SK-N-SH (cell line): ENCODE measurements at regions not wholly inside any gene's neighbourhood (a gene's known extent, or its start where the extent isn't known, plus 50 kb on each side); places are given as distances from the start of the nearest gene placed in this dataset.

Experiments used
- CTCF ChIA-PET: fragments of 300-600, 350-600 bp; formaldehyde crosslinking; extraction: SDS; loops from one replicate; lab custom pipeline; 2021; lab: Yijun Ruan, JAX
- POLR2A ChIA-PET: fragments of 350-600 bp; sonication (Branson Sonifier 250); formaldehyde crosslinking; extraction: SDS; loops from one replicate; lab custom pipeline; 2020; ENCODE audit warnings: antibody characterized with exemption, inconsistent platforms; lab: Yijun Ruan, JAX
- DNase-seq: peaks from one replicate; pipeline ENCODE4 v3.0.0; 2012
- H2AFZ ChIP-seq: fragments of 200-600 bp; sonication (generic); 2 replicates; pipeline ENCODE4 v1.8.1; 2016; ENCODE audit warnings: antibody characterized with exemption, mild to moderate bottlenecking, low read depth
- H3F3A ChIP-seq: fragments of 200-600 bp; sonication (generic); replicated peaks from 2 replicates; pipeline ENCODE3; 2016; ENCODE audit warnings: antibody characterized with exemption, mild to moderate bottlenecking; ENCODE audit not compliant: insufficient read depth
- H3K27ac ChIP-seq, 2 experiments: fragments of 200-500 bp in 1 of 2; fragments of 200-600 bp in 1 of 2; sonication (Bioruptor generic) in 1 of 2; sonication (generic), shearing (Covaris generic) in 1 of 2; 2 replicates each; pipeline versions ENCODE4 v1.5.1 to v1.6.1; 2014 to 2016; ENCODE audit warnings: low read depth in 2 of 2, inconsistent platforms in 1 of 2, low read length in 1 of 2, mild to moderate bottlenecking in 1 of 2, mixed read lengths in 1 of 2
- H3K27me3 ChIP-seq: fragments of 200-600 bp; sonication (generic), shearing (Covaris generic); 2 replicates; pipeline ENCODE4 v1.6.1; 2016; ENCODE audit warnings: mixed run types; ENCODE audit not compliant: insufficient read depth
- H3K36me3 ChIP-seq, 2 experiments: fragments of 200-500 bp in 1 of 2; fragments of 200-600 bp in 1 of 2; sonication (Bioruptor generic) in 1 of 2; sonication (generic) in 1 of 2; replicated peaks in 1 of 2; 2 replicates each; pipeline versions ENCODE3 to v1.5.1; 2014 to 2016; ENCODE audit warnings: low read length in 1 of 2, mild to moderate bottlenecking in 1 of 2; ENCODE audit not compliant: insufficient read depth in 2 of 2, control insufficient read depth in 1 of 2
- H3K4me1 ChIP-seq, 2 experiments: fragments of 200-500 bp in 1 of 2; fragments of 200-600 bp in 1 of 2; sonication (Bioruptor generic) in 1 of 2; sonication (generic), shearing (Covaris generic) in 1 of 2; 2 replicates each; pipeline versions ENCODE4 v1.5.1 to v1.6.1; 2014 to 2016; ENCODE audit warnings: low read depth in 1 of 2, low read length in 1 of 2, mixed run types in 1 of 2; ENCODE audit not compliant: insufficient read depth in 2 of 2, control insufficient read depth in 1 of 2
- H3K4me2 ChIP-seq: fragments of 200-600 bp; sonication (generic), shearing (Covaris generic); 2 replicates; pipeline ENCODE4 v1.6.1; 2017; ENCODE audit warnings: mixed run types
- H3K4me3 ChIP-seq, 2 experiments: fragments of 200-500 bp in 1 of 2; fragments of 200-600 bp in 1 of 2; sonication (Bioruptor generic) in 1 of 2; sonication (generic), shearing (Covaris generic) in 1 of 2; 2 replicates each; pipeline versions ENCODE4 v1.5.1 to v1.8.1; 2014 to 2016; ENCODE audit warnings: low read depth in 2 of 2, inconsistent platforms in 1 of 2, low read length in 1 of 2, mild to moderate bottlenecking in 1 of 2, mixed read lengths in 1 of 2, moderate library complexity in 1 of 2
- H3K79me2 ChIP-seq: fragments of 200-600 bp; sonication (generic); 2 replicates; pipeline ENCODE4 v1.8.1; 2017; ENCODE audit warnings: mild to moderate bottlenecking; ENCODE audit not compliant: insufficient read depth
- H3K9ac ChIP-seq: fragments of 200-600 bp; sonication (generic); 2 replicates; pipeline ENCODE4 v1.6.1; 2017; ENCODE audit warnings: mixed run types
- H3K9me2 ChIP-seq: fragments of 200-600 bp; sonication (generic); 2 replicates; pipeline ENCODE4 v1.6.1; 2017; ENCODE audit warnings: mixed run types
- H3K9me3 ChIP-seq: fragments of 200-600 bp; sonication (generic); 2 replicates; pipeline ENCODE4 v1.6.1; 2017; ENCODE audit warnings: mixed run types, mild to moderate bottlenecking, moderate library complexity
- H4K20me1 ChIP-seq: fragments of 200-600 bp; sonication (generic); 2 replicates; pipeline ENCODE4 v1.6.1; 2017; ENCODE audit warnings: mild to moderate bottlenecking, mixed run types; ENCODE audit not compliant: insufficient read depth
- CHD2 ChIP-seq: fragments of 150-350 bp; IDR thresholded peaks from 2 replicates; pipeline ENCODE4 v1.6.1; 2018; ENCODE audit warnings: low read length; ENCODE audit not compliant: partially characterized antibody
- EP300 ChIP-seq, 2 experiments: IDR thresholded peaks; 2 replicates each; pipeline versions ENCODE4 v1.4.0 to v1.6.1; 2012; ENCODE audit warnings: borderline replicate concordance in 1 of 2, low read depth in 1 of 2, low read length in 1 of 2
- EZH2phosphoT487 ChIP-seq: fragments of 200-600 bp; sonication (generic); IDR thresholded peaks from 2 replicates; pipeline ENCODE4 v1.6.1; 2017; ENCODE audit warnings: low read depth, mixed run types, mild to moderate bottlenecking, antibody characterized with exemption, moderate library complexity, borderline replicate concordance
- GATA2 ChIP-seq: sonication (generic); formaldehyde crosslinking; IDR thresholded peaks from 2 replicates; pipeline ENCODE4 v1.5.0; 2020; ENCODE audit warnings: mild to moderate bottlenecking, missing genetic modification reagents
- JUND ChIP-seq: IDR thresholded peaks from 2 replicates; pipeline ENCODE4 v1.4.0; 2012
- NFIC ChIP-seq: IDR thresholded peaks from 2 replicates; pipeline ENCODE4 v1.4.0; 2012; ENCODE audit warnings: borderline replicate concordance
- NRF1 ChIP-seq: IDR thresholded peaks from 2 replicates; pipeline ENCODE4 v1.6.1; 2012; ENCODE audit warnings: low read depth, mild to moderate bottlenecking, low read length
- RAD21 ChIP-seq: IDR thresholded peaks from 2 replicates; pipeline ENCODE4 v1.6.1; 2012; ENCODE audit warnings: mild to moderate bottlenecking, low read length
- RCOR1 ChIP-seq: fragments of 150-350 bp; IDR thresholded peaks from 2 replicates; pipeline ENCODE4 v1.6.1; 2017; ENCODE audit warnings: antibody characterized with exemption, low read length
- RFX5 ChIP-seq: IDR thresholded peaks from 2 replicates; pipeline ENCODE4 v1.6.1; 2012; ENCODE audit warnings: mild to moderate bottlenecking, improper control_type of control experiment, low read length
- RXRA ChIP-seq: IDR thresholded peaks from 2 replicates; pipeline ENCODE4 v1.4.0; 2012; ENCODE audit warnings: low read depth, mild to moderate bottlenecking, borderline replicate concordance
- SMC3 ChIP-seq: IDR thresholded peaks from 2 replicates; pipeline ENCODE4 v1.6.1; 2012; ENCODE audit warnings: low read depth, low read length, improper control_type of control experiment
- TAF1 ChIP-seq: IDR thresholded peaks from 2 replicates; pipeline ENCODE4 v1.6.1; 2012; ENCODE audit warnings: low read depth, mild to moderate bottlenecking, low read length, moderate library complexity, borderline replicate concordance
- TCF12 ChIP-seq: IDR thresholded peaks from 2 replicates; pipeline ENCODE4 v1.4.0; 2012
- TEAD4 ChIP-seq: IDR thresholded peaks from 2 replicates; pipeline ENCODE4 v1.4.0; 2012; ENCODE audit warnings: mild to moderate bottlenecking, borderline replicate concordance; ENCODE audit not compliant: insufficient read depth
- WGBS: methylation state at CpG from one replicate; pipeline ENCODE4 v1.1.6; 2017; ENCODE audit warnings: low lambda C conversion rate; 5-methylcytosine and 5-hydroxymethylcytosine counted together
- TF ChIP-seq, protein P1 (sequence below): IDR thresholded peaks from 2 replicates; pipeline ENCODE4 v1.6.1; 2012; ENCODE audit warnings: mild to moderate bottlenecking, low read depth, low read length, moderate library complexity
- TF ChIP-seq, protein P2 (sequence below): IDR thresholded peaks from 2 replicates; pipeline ENCODE4 v1.4.0; 2012; ENCODE audit warnings: low read depth
- TF ChIP-seq, protein P3 (sequence below): fragments of 200-600 bp; sonication (generic); IDR thresholded peaks from 2 replicates; pipeline ENCODE4 v1.6.1; 2017; ENCODE audit warnings: antibody characterized with exemption, mild to moderate bottlenecking, moderate library complexity

DNA sequence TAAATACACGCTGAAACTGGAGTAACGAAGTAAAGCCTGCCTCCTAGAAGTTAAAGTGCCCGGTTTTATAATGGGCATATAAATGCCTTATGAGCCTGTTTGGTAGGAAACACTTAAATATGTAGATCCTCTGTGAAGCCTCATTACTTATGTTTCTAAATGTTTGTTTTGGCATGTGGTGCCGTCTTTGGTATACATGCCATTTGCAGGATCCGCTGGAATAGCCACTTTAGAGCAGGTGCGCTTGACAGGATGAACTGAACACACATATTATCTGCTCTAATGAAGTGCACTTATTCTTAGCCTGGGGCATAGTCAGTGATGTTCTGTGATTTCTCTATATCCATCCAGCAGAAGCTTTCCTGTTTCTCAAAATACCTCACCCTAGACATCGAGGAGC lies 778.1 kb upstream of the WWC1 start:
- WGBS: 37% methylated on average over 7 of the region's 7 CpGs

DNA sequence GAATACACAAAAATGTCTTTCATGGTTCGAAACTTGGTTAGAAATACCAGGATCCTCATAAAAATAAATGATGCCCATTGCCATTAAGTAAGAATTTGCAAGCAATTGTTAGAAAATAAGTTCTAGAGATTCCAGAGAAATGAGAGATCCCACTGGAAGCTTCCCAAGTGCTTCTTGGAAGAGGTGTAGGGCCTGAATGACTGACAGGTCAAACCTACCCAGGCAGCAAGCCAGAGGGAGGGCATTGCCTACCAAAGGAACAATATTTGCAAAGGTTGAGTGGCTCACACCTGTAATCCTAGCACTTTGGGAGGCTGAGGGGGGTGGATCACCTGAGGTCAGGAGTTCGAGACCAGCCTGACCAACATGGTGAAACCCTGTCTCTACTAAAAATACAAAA lies 777.0 kb upstream of the WWC1 start:
- 27% methylated on average over 2 of the region's 2 CpGs for WGBS
- TF ChIP-seq NFIC (no peak), RAD21 (no peak), EZH2phosphoT487 (no peak), JUND (no peak), RCOR1 (no peak), RFX5 (no peak), CHD2 (no peak), SMC3 (no peak), RXRA (no peak), TCF12 (no peak)

More for the DNA sequence above, 778.1 kb upstream of the WWC1 start:
- Histone ChIP-seq H3K9ac (no peak overlapping the region), H3K9me3 (no peaks in the 10 kb centered on the region), H3K9me2 (no peaks in the 10 kb centered on the region), H3K79me2 (no peaks in the 10 kb centered on the region), H3K27ac (no peak overlapping the region), H3K4me2 (no peak overlapping the region), H3K36me3 (no peaks in the 10 kb centered on the region), H3F3A (no peaks in the 10 kb centered on the region), H3K27me3 (no peaks in the 10 kb centered on the region), H3K4me3 (no peak overlapping the region), H4K20me1 (no peaks in the 10 kb centered on the region), H2AFZ (no peak overlapping the region), H3K4me1 (peaks cover 0 to 5% of the 10 kb centered on the region in 2 experiments; a peak in 1 of 4 replicates)
- peak; percentile 6 for DNase-seq
- TF ChIP-seq, protein P1, sequence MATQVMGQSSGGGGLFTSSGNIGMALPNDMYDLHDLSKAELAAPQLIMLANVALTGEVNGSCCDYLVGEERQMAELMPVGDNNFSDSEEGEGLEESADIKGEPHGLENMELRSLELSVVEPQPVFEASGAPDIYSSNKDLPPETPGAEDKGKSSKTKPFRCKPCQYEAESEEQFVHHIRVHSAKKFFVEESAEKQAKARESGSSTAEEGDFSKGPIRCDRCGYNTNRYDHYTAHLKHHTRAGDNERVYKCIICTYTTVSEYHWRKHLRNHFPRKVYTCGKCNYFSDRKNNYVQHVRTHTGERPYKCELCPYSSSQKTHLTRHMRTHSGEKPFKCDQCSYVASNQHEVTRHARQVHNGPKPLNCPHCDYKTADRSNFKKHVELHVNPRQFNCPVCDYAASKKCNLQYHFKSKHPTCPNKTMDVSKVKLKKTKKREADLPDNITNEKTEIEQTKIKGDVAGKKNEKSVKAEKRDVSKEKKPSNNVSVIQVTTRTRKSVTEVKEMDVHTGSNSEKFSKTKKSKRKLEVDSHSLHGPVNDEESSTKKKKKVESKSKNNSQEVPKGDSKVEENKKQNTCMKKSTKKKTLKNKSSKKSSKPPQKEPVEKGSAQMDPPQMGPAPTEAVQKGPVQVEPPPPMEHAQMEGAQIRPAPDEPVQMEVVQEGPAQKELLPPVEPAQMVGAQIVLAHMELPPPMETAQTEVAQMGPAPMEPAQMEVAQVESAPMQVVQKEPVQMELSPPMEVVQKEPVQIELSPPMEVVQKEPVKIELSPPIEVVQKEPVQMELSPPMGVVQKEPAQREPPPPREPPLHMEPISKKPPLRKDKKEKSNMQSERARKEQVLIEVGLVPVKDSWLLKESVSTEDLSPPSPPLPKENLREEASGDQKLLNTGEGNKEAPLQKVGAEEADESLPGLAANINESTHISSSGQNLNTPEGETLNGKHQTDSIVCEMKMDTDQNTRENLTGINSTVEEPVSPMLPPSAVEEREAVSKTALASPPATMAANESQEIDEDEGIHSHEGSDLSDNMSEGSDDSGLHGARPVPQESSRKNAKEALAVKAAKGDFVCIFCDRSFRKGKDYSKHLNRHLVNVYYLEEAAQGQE: no peak
- TF ChIP-seq TAF1: no peak
- no peak; a peak in 1 of 4 replicates for TF ChIP-seq EP300 (IDR thresholded peaks at IDR 0.05; ENCODE audit: borderline replicate concordance in 1 of 2, low read depth in 1 of 2, low read length in 1 of 2)
- TF ChIP-seq GATA2: no peak
- TF ChIP-seq NRF1: no peak
- TF ChIP-seq, protein P2, sequence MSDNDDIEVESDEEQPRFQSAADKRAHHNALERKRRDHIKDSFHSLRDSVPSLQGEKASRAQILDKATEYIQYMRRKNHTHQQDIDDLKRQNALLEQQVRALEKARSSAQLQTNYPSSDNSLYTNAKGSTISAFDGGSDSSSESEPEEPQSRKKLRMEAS: no peak
- no peak for TF ChIP-seq JUND
- TF ChIP-seq, protein P3, sequence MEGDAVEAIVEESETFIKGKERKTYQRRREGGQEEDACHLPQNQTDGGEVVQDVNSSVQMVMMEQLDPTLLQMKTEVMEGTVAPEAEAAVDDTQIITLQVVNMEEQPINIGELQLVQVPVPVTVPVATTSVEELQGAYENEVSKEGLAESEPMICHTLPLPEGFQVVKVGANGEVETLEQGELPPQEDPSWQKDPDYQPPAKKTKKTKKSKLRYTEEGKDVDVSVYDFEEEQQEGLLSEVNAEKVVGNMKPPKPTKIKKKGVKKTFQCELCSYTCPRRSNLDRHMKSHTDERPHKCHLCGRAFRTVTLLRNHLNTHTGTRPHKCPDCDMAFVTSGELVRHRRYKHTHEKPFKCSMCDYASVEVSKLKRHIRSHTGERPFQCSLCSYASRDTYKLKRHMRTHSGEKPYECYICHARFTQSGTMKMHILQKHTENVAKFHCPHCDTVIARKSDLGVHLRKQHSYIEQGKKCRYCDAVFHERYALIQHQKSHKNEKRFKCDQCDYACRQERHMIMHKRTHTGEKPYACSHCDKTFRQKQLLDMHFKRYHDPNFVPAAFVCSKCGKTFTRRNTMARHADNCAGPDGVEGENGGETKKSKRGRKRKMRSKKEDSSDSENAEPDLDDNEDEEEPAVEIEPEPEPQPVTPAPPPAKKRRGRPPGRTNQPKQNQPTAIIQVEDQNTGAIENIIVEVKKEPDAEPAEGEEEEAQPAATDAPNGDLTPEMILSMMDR: no peak
- TF ChIP-seq TEAD4: no peak
- TF ChIP-seq RCOR1: no peak
- TF ChIP-seq SMC3: no peak
- ChIA-PET POLR2A (no interaction called here), CTCF (interaction anchor here (0.9 kb wide), 1 partner anchor 11 kb away, joined by 3 read pairs; no protein-coding TSS in a partner anchor)

More for the DNA sequence above, 777.0 kb upstream of the WWC1 start:
- ChIA-PET POLR2A (no interaction called here), CTCF (interaction anchor here (0.9 kb wide), 1 partner anchor 12 kb away, joined by 3 read pairs; no protein-coding TSS in a partner anchor)
- H3K4me2 ChIP-seq: no peak overlapping the region
- no peak overlapping the region for H3K27ac ChIP-seq
- no peaks in the 10 kb centered on the region for H3K36me3 ChIP-seq
- no peaks in the 10 kb centered on the region for H3F3A ChIP-seq
- H4K20me1 ChIP-seq: no peaks in the 10 kb centered on the region
- no peaks in the 10 kb centered on the region for H3K9me2 ChIP-seq
- DNase-seq: no peak
- H3K79me2 ChIP-seq: no peaks in the 10 kb centered on the region
- H3K27me3 ChIP-seq: no peaks in the 10 kb centered on the region
- no peaks in the 10 kb centered on the region for H3K9me3 ChIP-seq
- peaks cover 0 to 5% of the 10 kb centered on the region in 2 experiments; a peak in 1 of 4 replicates for H3K4me1 ChIP-seq
- H3K4me3 ChIP-seq: no peak overlapping the region
- H3K9ac ChIP-seq: no peak overlapping the region
- no peak overlapping the region for H2AFZ ChIP-seq
